GM18951 (cell line): ENCODE measurements at regions not wholly inside any gene's neighbourhood (a gene's known extent, or its start where the extent isn't known, plus 50 kb on each side); places are given as distances from the start of the nearest gene placed in this dataset.
"Not testable (repeated sequence)": the region's sequence is repeated elsewhere in the genome, so short reads cannot be mapped to it uniquely, and the experiment has no call there.

ENCODE experiments used
- POLR2A ChIP-seq: IDR thresholded peaks from 4 replicates; pipeline ENCODE4 v1.6.1; 2011; ENCODE audit warnings: mild to moderate bottlenecking; ENCODE audit not compliant: insufficient read length, insufficient read depth; ENCODE audit errors: extremely low read depth
- in situ Hi-C: fragments of 300-500 bp; cut with MboI; formaldehyde crosslinking; loops from one replicate; pipeline ENCODE4 v1.12.0; 2022; ENCODE audit warnings: low sequenced_read_pairs, mixed read lengths, inconsistent platforms; ENCODE audit not compliant: unreplicated experiment

DNA sequence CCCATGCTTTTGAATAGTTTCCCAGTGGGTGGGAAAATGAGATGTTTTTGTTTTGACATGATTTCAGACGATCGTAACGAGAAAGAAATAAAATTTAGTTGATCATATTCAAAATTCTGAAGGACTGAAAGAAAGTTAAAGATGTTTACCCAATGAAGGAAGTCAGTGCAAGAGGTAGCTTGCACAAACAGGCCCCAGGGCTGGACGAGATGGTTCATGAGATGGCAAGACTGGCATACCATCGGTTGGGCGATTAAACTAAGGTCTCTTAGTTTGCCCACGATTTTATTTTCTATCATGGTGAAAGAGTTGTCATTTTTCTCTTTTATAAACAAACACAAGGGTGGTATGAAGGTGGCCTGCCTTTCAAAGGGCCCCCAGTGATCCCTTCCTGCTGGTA is 124.5 kb upstream of the TBX5 start:
- in situ Hi-C loops, result no loop called here

DNA sequence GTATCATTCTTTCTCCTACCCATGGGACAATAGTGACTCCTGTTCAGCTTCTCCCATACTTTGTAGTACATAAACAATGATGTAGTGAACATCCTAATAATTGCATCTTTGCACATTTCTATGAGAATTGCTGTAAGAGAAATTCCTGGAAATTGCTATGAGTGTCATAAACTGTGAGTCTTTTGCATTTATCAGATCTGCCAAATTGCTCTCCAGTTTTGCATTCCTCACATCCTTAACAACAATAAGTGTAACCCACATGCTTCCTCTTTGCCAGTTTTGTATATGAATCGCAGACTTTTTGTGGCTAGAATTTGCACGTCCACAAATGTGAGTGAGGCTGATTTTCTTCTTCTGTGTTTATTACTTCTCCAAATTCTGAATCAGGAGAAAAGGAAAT is 124.0 kb upstream of the TBX5 start:
- in situ Hi-C loops, result no loop called here
- no peak for TF ChIP-seq POLR2A

More for the DNA sequence above, 124.5 kb upstream of the TBX5 start:
- TF ChIP-seq POLR2A, result no peak

DNA sequence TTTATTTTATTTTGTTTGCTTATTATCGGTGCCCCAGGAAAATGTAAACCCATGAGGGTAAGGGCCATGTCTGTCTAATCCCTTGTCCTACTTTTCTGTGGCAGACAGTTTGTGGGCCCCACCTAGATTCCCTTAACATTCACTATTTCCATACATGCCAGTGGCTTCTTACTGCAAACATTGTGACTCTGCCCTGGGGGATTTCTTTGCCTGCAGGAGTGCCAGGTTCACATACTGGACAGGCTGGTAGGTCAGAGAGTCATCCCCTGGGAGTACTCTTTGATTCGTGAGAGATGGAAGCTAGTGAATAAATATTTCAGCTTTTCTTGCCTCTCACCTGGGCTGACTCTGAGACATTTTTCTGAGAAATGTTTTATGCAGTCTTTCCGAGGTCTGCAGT is 122.8 kb upstream of the TBX5 start:
- in situ Hi-C loops, result no loop called here
- TF ChIP-seq POLR2A, result no peak

DNA sequence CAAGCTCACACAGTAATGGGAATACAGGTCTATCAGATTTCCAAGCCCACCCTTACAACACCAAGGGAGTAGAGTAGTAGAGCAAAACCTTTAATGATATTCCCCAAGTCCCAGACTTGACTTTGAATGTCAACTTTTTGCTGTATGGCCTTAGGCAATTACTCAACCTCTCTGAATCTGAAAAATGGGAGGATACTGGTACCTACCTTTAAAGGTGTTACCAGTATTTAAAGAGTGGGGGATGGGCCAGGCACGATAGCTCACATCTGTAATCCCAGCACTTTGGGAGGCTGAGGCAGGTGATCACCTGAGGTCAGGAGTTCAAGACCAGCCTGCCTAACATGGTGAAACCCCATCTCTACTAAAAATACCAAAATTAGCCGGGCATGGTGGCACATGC is 115.2 kb upstream of the TBX5 start:
- in situ Hi-C loops, result not testable (repeated sequence)

DNA sequence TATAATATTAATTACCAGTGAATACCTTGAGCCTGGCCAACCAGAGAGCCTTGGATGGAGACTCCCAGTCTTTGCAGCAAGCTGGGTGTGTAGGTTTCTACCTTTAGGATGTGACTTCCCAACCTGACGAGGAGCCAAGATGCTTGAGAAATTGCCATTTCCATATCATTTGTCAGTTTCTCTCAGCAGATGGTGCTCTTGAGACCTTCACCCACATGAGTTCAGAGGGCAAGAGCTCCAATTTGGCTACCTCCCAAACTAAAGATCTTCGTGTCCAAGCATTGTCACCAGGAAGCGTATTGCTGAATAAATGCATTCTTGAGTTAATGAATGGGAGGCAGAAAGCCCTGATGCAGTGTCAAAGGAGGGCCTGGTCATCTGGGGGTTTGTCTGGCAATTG is 106.4 kb upstream of the TBX5 start:
- TF ChIP-seq POLR2A, result no peak
- in situ Hi-C loops, result no loop called here

DNA sequence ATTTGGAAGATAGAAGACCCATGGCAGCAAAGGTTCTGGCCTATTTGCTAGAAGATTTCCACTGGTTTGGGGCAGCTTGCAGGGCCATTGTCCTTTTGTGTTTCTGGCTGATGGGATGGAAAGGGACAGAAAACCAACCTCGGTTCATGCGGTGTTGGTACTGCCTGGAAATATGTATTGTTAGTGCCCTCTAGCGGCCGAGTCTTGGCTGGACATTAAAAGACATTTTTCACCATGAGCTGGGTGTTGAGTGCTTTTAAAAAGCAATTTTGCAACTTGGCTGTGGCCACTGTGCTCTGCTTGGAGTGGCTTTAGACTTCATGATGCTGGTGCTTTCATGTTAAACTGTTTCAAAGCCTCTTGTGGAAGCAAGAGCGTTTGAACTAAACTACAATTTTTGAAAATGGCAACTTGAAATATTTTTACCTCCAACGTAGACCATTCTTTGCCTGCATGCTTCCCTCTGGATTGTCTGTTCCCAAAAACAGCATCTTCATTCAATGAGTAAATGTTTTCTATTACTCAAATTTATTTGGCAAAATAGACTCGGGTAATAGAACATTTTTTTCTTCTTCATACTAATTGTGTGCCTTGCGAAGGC is 102.7 kb upstream of the TBX5 start:
- in situ Hi-C loops, result loop anchor here (10.0 kb wide), 1 partner anchor 524 kb away; no protein-coding TSS in a partner anchor
- TF ChIP-seq POLR2A, result no peak

DNA sequence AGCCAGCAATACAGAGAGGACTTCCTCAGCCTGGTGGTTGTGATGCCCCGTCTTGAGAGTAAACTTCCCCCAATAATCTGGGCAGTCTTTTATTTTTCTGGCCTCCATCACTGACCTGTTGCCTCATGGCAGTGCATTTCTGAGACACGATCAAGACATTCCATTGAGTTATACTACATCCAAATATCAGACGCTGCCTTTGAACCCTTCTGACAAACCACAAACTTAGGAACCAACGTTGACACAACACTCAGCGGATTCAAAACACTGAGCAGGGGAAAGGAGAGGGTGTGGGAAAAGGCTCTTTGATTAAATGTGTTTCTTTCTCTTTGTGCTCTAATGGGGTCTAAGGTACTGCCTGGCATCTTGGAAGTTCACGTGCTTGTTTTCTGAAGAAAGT is 100.7 kb upstream of the TBX5 start:
- TF ChIP-seq POLR2A, result no peak

DNA sequence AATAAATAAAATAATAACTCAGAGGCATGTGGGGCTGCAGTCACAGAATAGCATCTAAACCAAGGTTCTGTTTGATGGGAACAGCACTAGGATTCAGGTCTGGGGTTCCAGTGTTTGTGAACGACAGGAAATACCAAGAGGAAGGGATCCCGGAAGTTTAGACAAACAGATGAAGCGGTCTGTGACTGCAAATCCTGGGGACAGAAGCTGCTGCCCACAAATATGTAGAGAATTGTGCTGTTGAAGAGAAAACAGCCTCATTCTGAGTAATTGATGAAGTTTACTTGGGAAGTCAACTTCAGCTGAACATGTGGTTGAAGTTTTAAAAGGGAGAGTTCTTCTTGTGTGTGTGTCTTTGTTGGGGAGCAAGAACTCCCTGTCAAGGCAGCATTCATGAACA is 98.4 kb upstream of the TBX5 start:
- no peak for TF ChIP-seq POLR2A
- in situ Hi-C loops, result loop anchor here (10.0 kb wide), 1 partner anchor 520 kb away; no protein-coding TSS in a partner anchor

More for the DNA sequence above, 100.7 kb upstream of the TBX5 start:
- in situ Hi-C loops, result loop anchor here (10.0 kb wide), 1 partner anchor 522 kb away; no protein-coding TSS in a partner anchor

DNA sequence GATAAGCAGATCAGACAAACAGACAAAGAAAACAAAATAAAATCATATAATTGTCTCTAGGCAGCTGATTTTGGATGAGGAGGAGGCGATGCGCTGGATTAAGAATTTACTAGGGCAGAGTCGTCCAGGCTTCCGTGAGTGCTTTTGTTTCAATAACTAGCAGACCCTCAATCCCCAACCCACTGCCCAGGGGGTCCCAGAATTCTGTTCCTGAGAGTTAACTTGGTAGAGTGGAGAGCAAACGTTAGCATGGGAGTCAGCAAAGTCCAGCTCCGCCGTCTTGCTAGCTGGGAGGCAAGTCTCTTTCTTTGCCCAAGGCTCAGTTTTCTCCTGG is 95.5 kb upstream of the TBX5 start:
- TF ChIP-seq POLR2A, result no peak

DNA sequence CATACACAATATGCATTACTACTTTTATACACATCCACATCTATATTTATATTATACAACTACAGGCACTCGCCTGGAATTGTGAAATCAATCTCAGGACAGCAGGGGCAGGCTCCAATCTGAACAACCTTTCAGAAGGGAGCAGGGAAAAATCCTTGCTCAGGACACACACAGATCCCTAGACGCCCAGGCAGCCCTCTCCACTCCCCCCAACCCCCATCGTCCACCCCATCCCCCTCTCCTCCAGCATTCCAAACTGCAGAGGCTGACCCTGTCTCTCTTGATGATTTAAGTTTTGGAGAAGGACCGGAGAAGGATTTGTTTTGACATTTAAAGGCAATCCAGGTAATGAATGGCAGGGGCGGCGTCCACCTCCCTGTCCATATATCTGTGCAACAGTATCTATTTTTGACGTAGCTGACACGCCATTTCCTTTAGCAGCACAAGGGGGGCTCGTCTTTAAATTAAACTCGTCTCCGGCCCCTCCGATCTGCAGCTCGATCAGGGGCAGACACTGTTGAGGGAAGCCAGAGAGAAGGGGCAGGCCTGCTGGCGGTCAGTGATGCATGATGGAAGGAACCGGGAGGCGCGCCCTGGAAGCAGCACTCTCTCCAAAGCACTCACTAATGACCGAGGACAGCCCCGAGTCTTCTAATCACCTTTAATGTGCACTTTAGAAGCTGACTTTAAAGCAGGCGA is 95.0 kb upstream of the TBX5 start:
- TF ChIP-seq POLR2A, result no peak
- in situ Hi-C loops, result loop anchor here (10.0 kb wide), 1 partner anchor 516 kb away; no protein-coding TSS in a partner anchor

More for the DNA sequence above, 95.5 kb upstream of the TBX5 start:
- in situ Hi-C loops, result loop anchor here (10.0 kb wide), 1 partner anchor 517 kb away; no protein-coding TSS in a partner anchor

DNA sequence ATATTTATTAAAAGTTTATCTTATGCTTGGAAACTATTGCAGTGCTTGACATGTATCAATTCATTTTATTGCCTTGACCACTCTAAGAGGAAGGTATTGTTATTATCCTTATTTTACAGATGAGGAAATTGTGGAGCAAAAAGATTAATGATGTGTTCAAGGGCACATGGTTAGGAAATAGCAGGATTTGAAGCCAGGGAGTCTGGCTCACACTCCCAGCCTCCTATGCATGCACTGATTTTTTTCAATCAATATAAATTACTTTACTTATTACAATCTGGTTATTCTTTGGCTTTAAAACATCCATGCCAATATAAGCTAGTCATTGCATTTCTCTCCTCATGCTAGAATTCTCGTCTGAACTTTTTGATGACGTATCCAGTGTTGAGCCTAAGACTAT is 94.2 kb upstream of the TBX5 start:
- TF ChIP-seq POLR2A, result no peak
- in situ Hi-C loops, result loop anchor here (10.0 kb wide), 1 partner anchor 515 kb away; no protein-coding TSS in a partner anchor

DNA sequence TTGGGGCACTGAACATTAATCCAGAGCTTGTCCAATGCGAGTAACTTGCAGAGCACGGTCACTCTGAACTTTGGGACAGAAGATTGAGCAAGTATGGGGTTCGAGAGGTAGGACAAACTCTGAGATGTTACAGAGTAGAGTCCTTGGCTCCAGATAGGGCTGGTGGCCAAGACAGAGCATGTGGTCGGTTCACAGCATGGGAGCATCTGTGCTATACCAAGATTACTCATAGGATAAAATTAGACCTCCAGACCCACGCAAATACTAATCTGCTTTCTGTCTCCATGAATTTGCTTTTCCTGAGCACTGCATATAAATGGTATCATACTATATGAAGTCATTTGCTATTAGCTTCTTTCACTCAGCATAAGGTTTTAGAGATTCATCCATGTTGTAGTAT is 93.4 kb upstream of the TBX5 start:
- TF ChIP-seq POLR2A, result no peak
- in situ Hi-C loops, result no loop called here

DNA sequence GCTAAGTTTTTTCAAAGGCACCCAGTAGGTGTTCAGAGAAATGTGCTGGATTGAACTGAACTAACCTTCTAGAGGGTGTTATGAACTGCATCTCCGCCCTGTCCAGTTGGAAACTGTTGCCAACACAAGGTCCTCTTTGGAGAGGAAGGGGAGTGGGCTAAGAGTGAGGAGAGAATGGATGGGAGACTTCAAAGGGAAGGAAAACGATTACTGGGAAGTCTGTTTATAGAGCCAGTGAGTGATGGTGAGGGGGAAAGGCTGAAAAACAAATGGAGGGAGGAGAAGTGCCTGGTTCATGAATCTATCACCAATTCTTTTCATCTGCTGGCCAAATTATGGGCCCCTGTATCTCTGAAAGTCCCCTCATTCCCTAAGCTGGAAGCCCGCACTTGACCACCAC is 86.0 kb upstream of the TBX5 start:
- TF ChIP-seq POLR2A, result no peak
- in situ Hi-C loops, result no loop called here

DNA sequence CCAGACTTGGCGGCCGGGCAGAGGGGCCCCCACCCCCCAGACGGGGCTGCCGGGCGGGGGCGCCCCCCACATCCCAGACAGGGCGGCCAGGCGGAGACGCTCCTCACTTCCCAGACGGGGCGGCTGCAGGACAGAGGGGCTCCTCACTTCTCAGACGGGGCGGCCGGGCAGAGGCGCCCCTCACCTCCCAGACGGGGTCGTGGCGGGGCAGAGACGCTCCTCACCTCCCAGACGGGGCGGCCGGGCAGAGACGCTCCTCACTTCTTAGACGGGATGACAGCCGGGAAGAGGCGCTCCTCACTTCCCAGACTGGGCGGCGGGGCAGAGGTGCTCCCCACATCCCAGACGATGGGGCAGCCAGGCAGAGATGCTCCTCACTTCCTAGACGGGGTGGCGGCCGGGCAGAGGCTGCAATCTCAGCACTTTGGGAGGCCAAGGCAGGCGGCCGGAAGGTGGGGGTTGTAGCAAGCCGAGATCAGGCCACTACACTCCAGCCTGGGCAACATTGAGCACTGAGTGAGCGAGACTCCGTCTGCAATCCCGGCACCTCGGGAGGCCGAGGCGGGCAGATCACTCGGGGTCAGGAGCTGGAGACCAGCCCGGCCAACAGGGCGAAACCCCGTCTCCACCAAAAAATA is 79.0 kb upstream of the TBX5 start:
- in situ Hi-C loops, result not testable (repeated sequence)
